Ishikawa (cell line): ENCODE measurements at regions not wholly inside any gene's neighbourhood (a gene's known extent, or its start where the extent isn't known, plus 50 kb on each side); places are given as distances from the start of the nearest gene placed in this dataset.

Experiments used
- CEBPB ChIP-seq: IDR thresholded peaks from 2 replicates; pipeline ENCODE4 v1.6.1; 2012
- CREB1 ChIP-seq: IDR thresholded peaks from 2 replicates; pipeline ENCODE4 v1.6.1; 2012; ENCODE audit warnings: low read depth
- EGR1 ChIP-seq: IDR thresholded peaks from 2 replicates; pipeline ENCODE4 v1.6.1; 2012
- EP300 ChIP-seq: IDR thresholded peaks from 2 replicates; pipeline ENCODE4 v1.6.1; 2012; ENCODE audit warnings: borderline replicate concordance
- FOXM1 ChIP-seq: IDR thresholded peaks from 2 replicates; pipeline ENCODE4 v1.6.1; 2012; ENCODE audit warnings: low read depth, borderline replicate concordance
- MAX ChIP-seq: IDR thresholded peaks from 2 replicates; pipeline ENCODE4 v1.6.1; 2012
- NFIC ChIP-seq: IDR thresholded peaks from 2 replicates; pipeline ENCODE4 v1.6.1; 2012
- RAD21 ChIP-seq: IDR thresholded peaks from 2 replicates; pipeline ENCODE4 v1.6.1; 2012; ENCODE audit warnings: low read depth
- TAF1 ChIP-seq: IDR thresholded peaks from 2 replicates; pipeline ENCODE4 v1.6.1; 2012; ENCODE audit warnings: low read depth, mild to moderate bottlenecking
- TCF12 ChIP-seq: IDR thresholded peaks from 2 replicates; pipeline ENCODE4 v1.6.1; 2012; ENCODE audit warnings: low read depth
- TEAD4 ChIP-seq: IDR thresholded peaks from 2 replicates; pipeline ENCODE4 v1.6.1; 2012
- USF1 ChIP-seq: IDR thresholded peaks from 2 replicates; pipeline ENCODE4 v1.6.1; 2012
- YY1 ChIP-seq: IDR thresholded peaks from 2 replicates; pipeline ENCODE4 v1.6.1; 2012; ENCODE audit warnings: low read depth
- ZBTB7A ChIP-seq: IDR thresholded peaks from 2 replicates; pipeline ENCODE4 v1.6.1; 2012; ENCODE audit warnings: low read depth
- TF ChIP-seq, protein P1 (sequence below): IDR thresholded peaks from 2 replicates; pipeline ENCODE4 v1.6.1; 2012; ENCODE audit warnings: low read depth, mild to moderate bottlenecking

DNA sequence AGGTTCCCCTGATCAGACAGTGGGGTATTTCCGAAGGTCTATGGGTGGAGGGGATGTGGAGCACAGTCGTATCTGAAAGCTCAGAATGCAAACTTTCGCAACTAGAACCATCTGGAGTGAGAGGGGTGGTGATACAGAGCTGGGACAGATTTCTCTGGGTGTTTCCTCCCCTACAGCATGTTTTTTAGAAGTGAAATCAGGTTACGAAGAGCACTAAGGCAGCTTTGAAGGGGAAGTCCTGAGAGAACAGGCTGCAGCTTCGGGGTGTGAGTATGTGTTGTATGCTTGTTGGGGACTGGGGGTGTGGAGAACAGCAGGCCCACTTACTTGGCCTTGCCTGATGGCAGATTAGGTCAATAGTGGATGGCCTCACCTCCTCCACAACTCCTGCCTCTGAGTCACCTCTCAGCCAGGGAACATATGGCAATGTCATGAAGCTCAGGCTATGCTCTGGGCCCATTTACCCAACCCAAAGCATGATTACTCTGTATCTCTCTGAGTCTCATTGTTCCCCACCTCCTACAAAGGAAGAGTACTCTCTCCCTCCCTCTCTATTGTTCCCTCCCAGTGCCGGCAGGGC, 107.2 kb upstream of the RASGRP1 start:
- TF ChIP-seq TEAD4, result no peak
- no peak for TF ChIP-seq TAF1
- no peak for TF ChIP-seq EGR1
- no peak for TF ChIP-seq NFIC
- TF ChIP-seq ZBTB7A, result no peak
- no peak for TF ChIP-seq RAD21
- no peak for TF ChIP-seq USF1
- no peak for TF ChIP-seq CREB1
- TF ChIP-seq, protein P1, sequence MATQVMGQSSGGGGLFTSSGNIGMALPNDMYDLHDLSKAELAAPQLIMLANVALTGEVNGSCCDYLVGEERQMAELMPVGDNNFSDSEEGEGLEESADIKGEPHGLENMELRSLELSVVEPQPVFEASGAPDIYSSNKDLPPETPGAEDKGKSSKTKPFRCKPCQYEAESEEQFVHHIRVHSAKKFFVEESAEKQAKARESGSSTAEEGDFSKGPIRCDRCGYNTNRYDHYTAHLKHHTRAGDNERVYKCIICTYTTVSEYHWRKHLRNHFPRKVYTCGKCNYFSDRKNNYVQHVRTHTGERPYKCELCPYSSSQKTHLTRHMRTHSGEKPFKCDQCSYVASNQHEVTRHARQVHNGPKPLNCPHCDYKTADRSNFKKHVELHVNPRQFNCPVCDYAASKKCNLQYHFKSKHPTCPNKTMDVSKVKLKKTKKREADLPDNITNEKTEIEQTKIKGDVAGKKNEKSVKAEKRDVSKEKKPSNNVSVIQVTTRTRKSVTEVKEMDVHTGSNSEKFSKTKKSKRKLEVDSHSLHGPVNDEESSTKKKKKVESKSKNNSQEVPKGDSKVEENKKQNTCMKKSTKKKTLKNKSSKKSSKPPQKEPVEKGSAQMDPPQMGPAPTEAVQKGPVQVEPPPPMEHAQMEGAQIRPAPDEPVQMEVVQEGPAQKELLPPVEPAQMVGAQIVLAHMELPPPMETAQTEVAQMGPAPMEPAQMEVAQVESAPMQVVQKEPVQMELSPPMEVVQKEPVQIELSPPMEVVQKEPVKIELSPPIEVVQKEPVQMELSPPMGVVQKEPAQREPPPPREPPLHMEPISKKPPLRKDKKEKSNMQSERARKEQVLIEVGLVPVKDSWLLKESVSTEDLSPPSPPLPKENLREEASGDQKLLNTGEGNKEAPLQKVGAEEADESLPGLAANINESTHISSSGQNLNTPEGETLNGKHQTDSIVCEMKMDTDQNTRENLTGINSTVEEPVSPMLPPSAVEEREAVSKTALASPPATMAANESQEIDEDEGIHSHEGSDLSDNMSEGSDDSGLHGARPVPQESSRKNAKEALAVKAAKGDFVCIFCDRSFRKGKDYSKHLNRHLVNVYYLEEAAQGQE, result no peak
- no peak for TF ChIP-seq TCF12
- no peak for TF ChIP-seq EP300
- no peak for TF ChIP-seq CEBPB
- no peak for TF ChIP-seq YY1
- TF ChIP-seq MAX, result no peak
- TF ChIP-seq FOXM1, result no peak

GRCh38 chr15:38672273-38672672, 107.7 kb upstream of the RASGRP1 start:
- TF ChIP-seq, protein P1, result no peak
- TF ChIP-seq TEAD4, result no peak
- no peak for TF ChIP-seq MAX
- TF ChIP-seq CREB1, result no peak
- no peak for TF ChIP-seq TAF1
- TF ChIP-seq TCF12, result no peak
- TF ChIP-seq CEBPB, result no peak
- TF ChIP-seq EP300, result no peak
- TF ChIP-seq NFIC, result no peak
- no peak for TF ChIP-seq FOXM1
- no peak for TF ChIP-seq USF1
- no peak for TF ChIP-seq ZBTB7A
- TF ChIP-seq YY1, result no peak
- no peak for TF ChIP-seq RAD21

GRCh38 chr15:38672814-38673670, 108.4 kb upstream of the RASGRP1 start:
- TF ChIP-seq YY1 (no peak), EGR1 (no peak), TAF1 (no peak), USF1 (no peak), TCF12 (no peak), CREB1 (no peak), NFIC (no peak), EP300 (no peak)

DNA sequence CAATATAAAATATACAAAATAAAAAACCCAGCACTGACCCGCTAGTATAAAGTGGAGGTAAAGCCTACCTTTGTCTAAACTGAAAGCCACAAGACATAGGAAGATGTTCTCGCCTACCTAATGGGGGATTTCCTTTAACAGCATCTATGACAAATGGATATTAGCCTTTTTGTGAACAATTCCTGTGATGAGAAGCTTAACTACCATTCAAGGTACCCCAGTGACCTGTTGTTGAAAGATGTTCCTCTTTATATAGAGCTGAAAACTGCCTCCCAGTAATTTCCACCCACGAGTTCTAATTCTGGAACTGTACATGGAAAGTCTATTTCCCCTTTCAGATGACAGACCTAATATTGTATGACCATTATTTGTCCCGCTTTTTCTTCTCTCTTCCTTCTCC, 109.8 kb upstream of the RASGRP1 start:
- TF ChIP-seq TEAD4, result no peak
- TF ChIP-seq YY1, result no peak
- TF ChIP-seq TCF12, result no peak

DNA sequence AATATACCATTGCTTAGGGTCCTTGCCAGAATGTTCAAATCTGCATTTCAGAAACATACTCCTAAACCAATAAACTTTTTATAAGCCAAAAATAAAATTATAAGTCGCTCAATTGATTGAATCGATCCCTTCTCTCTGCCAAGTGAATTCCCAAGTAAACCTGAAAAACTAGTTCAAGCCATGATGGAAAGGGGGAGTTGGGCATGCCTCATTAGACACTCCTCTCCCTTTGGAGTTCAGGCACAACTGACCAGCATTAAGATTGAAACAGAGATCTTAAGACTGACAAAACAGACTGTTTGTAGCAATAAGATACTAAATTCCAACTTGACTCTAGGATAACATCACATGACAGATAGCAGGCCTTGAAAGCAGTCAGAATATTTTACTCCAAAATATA, 113.7 kb upstream of the RASGRP1 start:
- no peak for TF ChIP-seq NFIC
- no peak for TF ChIP-seq TEAD4
- TF ChIP-seq TAF1, result no peak
- TF ChIP-seq ZBTB7A, result no peak
- no peak for TF ChIP-seq EP300
- TF ChIP-seq CEBPB, result no peak
- no peak for TF ChIP-seq CREB1
- no peak for TF ChIP-seq YY1
- TF ChIP-seq, protein P1, result no peak
- no peak for TF ChIP-seq MAX
- no peak for TF ChIP-seq USF1
- TF ChIP-seq TCF12, result no peak
- no peak for TF ChIP-seq FOXM1
- no peak for TF ChIP-seq RAD21
- TF ChIP-seq EGR1, result no peak
